Hepatocyte (in vitro differentiated cells): ENCODE measurements at regions not wholly inside any gene's neighbourhood (a gene's known extent, or its start where the extent isn't known, plus 50 kb on each side); places are given as distances from the start of the nearest gene placed in this dataset.

Experiments
- CTCF ChIP-seq: fragments of 200-600 bp; sonication (generic); IDR thresholded peaks from 2 replicates; pipeline ENCODE4 v1.5.1; 2016; ENCODE audit warnings: antibody characterized with exemption, mild to moderate bottlenecking; ENCODE audit not compliant: poor library complexity
- EZH2 ChIP-seq: fragments of 200-600 bp; sonication (generic); IDR thresholded peaks from 2 replicates; pipeline ENCODE4 v1.6.1; 2016; ENCODE audit warnings: antibody characterized with exemption, mild to moderate bottlenecking, borderline replicate concordance
- EZH2phosphoT487 ChIP-seq: fragments of 200-600 bp; sonication (generic); IDR thresholded peaks from one replicate; pipeline ENCODE4 v1.6.1; 2018; ENCODE audit warnings: antibody characterized with exemption, mild to moderate bottlenecking, low read depth, moderate library complexity; ENCODE audit not compliant: unreplicated experiment, severe bottlenecking

GRCh38 chr6:8170245-8170644, 67.9 kb upstream of the EEF1E1 start:
- no peak for TF ChIP-seq CTCF
- TF ChIP-seq EZH2, result no peak
- no peak for TF ChIP-seq EZH2phosphoT487
